ENCODE measurements at regions not wholly inside any gene's neighbourhood (a gene's known extent, or its start where the extent isn't known, plus 50 kb on each side); places are given as distances from the start of the nearest gene placed in this dataset.

- DNase-seq (ENCODE audit: low spot score in 2 of 2), result no peak
- Histone ChIP-seq H3K36me3 (no peaks in the 10 kb centered on the region), H3K27ac (no peak overlapping the region), H3K9me3 (no peaks in the 10 kb centered on the region), H3K27me3 (no peaks in the 10 kb centered on the region), H3K4me1 (no peaks in the 10 kb centered on the region), H3K4me3 (no peak overlapping the region)
- intact Hi-C loops (cut with DNase I; ENCODE audit: low total_unique reads), result no loop called here
- no peak for TF ChIP-seq POLR2AphosphoS5 (IDR thresholded peaks at IDR 0.05)
- TF ChIP-seq POLR2A (IDR thresholded peaks at IDR 0.05), result no peak
- no peak for TF ChIP-seq CTCF (IDR thresholded peaks at IDR 0.05)
Measured at GRCh38 chr4:67037504-67038227, 507.6 kb downstream of the CENPC start.

DNA sequence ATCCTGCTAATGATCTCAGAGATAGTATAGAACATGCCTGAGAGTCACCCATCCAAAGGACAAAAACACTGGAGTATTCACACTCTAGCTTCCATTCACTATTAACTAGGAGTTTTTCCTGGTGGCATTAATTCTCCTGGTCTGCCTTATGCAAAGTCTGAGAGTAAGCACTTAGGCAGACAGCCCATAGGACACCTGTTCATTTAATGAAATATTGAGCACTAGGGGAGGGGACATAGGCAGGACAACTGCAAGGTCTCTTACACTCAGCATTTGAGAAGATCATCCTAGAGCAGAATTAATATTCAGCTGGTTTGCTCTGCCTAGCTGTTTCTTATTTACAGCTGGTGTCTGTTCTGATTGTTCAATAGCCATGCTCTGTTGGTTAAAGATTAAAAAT is 508.5 kb downstream of the CENPC start:
- Histone ChIP-seq H3K36me3 (no peaks in the 10 kb centered on the region), H3K27ac (no peak overlapping the region), H3K4me3 (no peak overlapping the region), H3K27me3 (no peaks in the 10 kb centered on the region), H3K9me3 (no peaks in the 10 kb centered on the region), H3K4me1 (no peaks in the 10 kb centered on the region)
- TF ChIP-seq CTCF (IDR thresholded peaks at IDR 0.05) (no peak), POLR2A (IDR thresholded peaks at IDR 0.05) (no peak), POLR2AphosphoS5 (IDR thresholded peaks at IDR 0.05) (no peak)
- no peak for DNase-seq (ENCODE audit: low spot score in 2 of 2)
- intact Hi-C loops (cut with DNase I; ENCODE audit: low total_unique reads), result no loop called here

GRCh38 chr4:67035986-67036385 is 509.3 kb downstream of the CENPC start:
- DNase-seq (ENCODE audit: low spot score in 2 of 2), result no peak
- Histone ChIP-seq H3K27ac (no peak overlapping the region), H3K36me3 (no peaks in the 10 kb centered on the region), H3K4me1 (no peaks in the 10 kb centered on the region), H3K9me3 (no peaks in the 10 kb centered on the region), H3K27me3 (no peaks in the 10 kb centered on the region), H3K4me3 (no peak overlapping the region)
- intact Hi-C loops (cut with DNase I; ENCODE audit: low total_unique reads), result no loop called here
- TF ChIP-seq POLR2AphosphoS5 (IDR thresholded peaks at IDR 0.05) (no peak), POLR2A (IDR thresholded peaks at IDR 0.05) (no peak), CTCF (IDR thresholded peaks at IDR 0.05) (no peak)

- H3K27ac ChIP-seq, result no peak overlapping the region
- H3K4me3 ChIP-seq, result no peak overlapping the region
- no peak for DNase-seq (ENCODE audit: low spot score in 2 of 2)
- no peaks in the 10 kb centered on the region for H3K36me3 ChIP-seq
- intact Hi-C loops (cut with DNase I; ENCODE audit: low total_unique reads), result no loop called here
- TF ChIP-seq POLR2A (IDR thresholded peaks at IDR 0.05) (no peak), CTCF (IDR thresholded peaks at IDR 0.05) (no peak), POLR2AphosphoS5 (IDR thresholded peaks at IDR 0.05) (no peak)
- H3K9me3 ChIP-seq, result no peaks in the 10 kb centered on the region
- no peaks in the 10 kb centered on the region for H3K27me3 ChIP-seq
- H3K4me1 ChIP-seq, result no peaks in the 10 kb centered on the region
Measured at GRCh38 chr4:67035501-67035900, 509.8 kb downstream of the CENPC start.

- no peak for DNase-seq (ENCODE audit: low spot score in 2 of 2)
- Histone ChIP-seq H3K36me3 (no peaks in the 10 kb centered on the region), H3K27me3 (no peaks in the 10 kb centered on the region), H3K27ac (no peak overlapping the region), H3K4me3 (no peak overlapping the region), H3K9me3 (no peaks in the 10 kb centered on the region), H3K4me1 (no peaks in the 10 kb centered on the region)
- TF ChIP-seq POLR2AphosphoS5 (IDR thresholded peaks at IDR 0.05) (no peak), POLR2A (IDR thresholded peaks at IDR 0.05) (no peak), CTCF (IDR thresholded peaks at IDR 0.05) (no peak)
- intact Hi-C loops (cut with DNase I; ENCODE audit: low total_unique reads), result no loop called here
Measured at GRCh38 chr4:67030636-67031035, 514.7 kb downstream of the CENPC start.

Measured in breast epithelium (tissue), 4 donors.